NCI-H345 treated with DMSO at 0.1 percent for 48 hours (cell line): ENCODE measurements at regions not wholly inside any gene's neighbourhood (a gene's known extent, or its start where the extent isn't known, plus 50 kb on each side); places are given as distances from the start of the nearest gene placed in this dataset.
"Not testable (repeated sequence)": the region's sequence is repeated elsewhere in the genome, so short reads cannot be mapped to it uniquely, and the experiment has no call there.

Experiments used
- DNase-seq: peaks from one replicate; lab custom pipeline; 2025; ENCODE audit not compliant: unreplicated experiment; lab: John Stamatoyannopoulos, UW

DNA sequence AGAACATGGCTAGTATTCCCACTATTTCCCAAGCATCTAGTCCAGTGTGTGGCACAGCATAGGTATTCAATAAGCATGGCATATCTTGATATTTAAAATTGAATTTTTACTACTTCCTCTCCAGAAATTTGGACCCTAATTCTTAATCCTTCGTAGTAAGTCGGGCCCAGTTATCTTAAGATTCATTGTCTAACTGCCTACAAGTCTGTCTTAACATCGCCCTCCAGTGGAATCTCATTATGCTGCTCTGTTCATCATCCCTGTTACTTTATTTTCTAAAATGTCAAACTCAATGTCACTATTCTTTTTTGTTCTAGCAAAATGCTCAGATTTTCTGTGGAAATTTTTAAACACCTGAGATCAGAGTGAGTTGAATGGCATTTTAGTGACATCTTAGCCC is 606.2 kb downstream of the KLHL13 start:
- DNase-seq, result no peak

DNA sequence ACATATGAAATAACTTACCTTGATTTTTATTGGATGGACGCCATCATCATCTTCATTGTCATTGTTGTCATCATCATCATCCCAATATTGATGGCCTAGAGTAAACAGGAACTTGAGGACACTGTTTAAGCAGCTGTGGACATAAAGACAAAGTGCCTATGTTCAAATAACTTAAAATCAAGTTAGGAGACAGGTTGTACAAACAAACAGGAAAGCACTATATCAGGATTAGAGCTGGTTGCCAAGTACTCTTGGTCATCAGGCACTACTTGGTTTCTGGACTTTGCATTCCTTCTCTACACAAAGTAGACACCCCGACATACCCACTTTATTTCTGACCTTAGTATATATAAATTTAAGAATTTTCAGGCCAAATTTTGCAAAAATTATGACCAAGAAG is 608.6 kb downstream of the KLHL13 start:
- no peak for DNase-seq

DNA sequence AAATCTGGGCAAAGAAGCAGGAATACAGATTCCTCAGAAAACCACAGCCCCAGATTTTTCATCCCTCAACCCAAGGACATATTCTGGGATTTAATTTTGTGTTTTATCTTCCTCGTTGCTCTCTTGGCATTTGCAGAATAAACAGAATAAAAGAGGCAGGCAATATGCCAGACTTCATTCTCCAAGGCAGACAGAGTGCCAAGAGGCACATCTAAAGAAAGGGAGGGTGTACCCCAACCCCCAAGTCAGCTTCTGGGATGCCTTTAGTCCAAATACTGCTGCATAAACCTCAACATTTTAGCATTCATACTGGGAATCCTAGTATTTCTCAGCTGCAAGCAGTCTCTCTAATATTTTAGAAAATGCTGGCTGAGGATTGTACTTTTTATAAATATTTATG is 629.2 kb downstream of the KLHL13 start:
- no peak for DNase-seq

DNA sequence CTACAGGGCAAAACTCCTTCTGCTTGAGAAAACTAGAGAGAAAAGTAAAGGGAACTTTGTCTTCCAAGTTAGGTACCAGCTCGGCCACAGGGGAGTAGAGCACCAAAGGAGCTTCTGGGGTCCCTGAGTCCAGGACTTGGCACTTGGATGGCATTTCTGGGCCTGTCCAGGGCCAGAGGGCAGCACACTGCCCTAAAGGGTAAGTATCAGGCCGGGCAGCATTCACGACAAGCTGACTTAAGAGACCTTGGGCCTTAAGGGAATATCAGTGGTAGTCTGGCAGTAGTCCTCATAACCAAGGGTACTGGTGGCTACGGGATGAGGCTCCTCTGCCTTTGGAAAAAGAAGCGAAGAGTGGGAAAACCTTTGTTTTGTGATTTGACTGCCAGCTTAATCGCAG is 632.7 kb downstream of the KLHL13 start:
- no peak for DNase-seq

DNA sequence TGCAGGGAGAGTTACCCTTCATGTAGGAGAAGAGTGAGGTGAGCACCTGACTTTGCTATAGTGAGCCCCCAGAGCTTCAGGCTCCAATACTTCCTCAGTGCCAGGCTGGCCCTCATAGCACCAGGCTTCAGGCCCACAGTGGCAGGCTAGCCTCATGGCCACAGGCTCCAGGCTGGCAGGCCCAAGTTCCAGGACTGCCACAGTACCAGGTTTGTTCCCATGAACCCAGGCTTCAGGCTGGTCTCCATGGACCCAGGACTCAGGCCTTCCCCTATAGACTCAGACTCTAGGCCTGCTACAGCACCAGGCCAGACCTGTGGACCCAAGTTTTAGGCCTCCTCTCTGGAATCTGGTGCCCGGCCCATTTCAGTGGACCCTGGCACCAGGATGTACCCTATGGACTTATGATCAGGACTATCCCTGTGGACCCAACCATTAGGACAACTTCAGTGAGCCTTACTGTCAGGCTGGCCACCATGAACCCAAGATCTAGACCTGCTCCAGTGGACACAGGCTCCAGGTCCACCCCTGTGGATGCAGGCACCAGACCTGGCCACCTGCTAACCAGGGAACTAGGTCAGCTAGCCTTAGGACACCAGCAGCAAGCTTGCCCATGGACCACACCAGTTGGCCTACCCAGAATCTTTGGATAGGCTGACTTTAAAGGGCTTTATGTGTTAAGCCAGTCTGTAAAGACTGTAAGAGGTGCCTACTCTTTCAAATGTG is 658.2 kb downstream of the KLHL13 start:
- DNase-seq, result no peak

DNA sequence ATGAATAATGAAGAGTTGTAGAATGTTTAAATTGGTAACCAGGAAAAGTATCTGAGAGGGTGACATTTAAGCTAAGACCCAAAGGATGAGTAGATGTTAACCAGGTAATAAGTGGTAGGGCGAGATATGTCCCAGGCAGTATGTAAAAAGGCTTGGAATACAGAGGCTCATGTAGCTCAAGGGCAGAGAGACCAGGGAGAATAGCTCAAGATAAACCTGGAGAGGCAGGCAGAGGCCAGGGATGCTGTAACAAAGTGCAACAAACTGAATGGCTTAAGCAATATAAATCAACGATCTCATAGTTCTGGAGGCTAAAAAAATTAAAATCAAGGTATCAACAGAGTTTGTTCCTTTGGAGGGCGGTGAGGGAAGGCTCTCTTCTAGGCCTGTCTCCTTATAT is 660.8 kb downstream of the KLHL13 start:
- DNase-seq, result no peak

DNA sequence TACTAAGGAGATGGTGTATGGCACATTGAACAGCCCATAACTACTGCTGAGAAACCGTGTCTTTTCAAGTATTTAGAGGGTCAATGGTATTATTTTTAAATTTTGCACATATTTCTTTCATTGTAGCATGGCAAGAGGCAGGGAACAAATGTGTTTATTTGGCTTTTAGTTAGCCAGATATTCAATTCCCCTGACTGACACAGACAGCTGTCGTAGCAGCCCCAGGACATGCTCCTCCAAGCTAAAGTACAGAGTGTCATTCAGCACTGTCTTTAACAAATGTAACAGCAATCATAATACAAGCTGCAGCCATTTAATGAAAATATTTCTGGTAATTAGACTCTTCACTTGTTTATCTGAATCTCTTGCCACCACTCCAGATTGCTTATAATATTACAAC is 687.1 kb downstream of the KLHL13 start:
- DNase-seq, result no peak

DNA sequence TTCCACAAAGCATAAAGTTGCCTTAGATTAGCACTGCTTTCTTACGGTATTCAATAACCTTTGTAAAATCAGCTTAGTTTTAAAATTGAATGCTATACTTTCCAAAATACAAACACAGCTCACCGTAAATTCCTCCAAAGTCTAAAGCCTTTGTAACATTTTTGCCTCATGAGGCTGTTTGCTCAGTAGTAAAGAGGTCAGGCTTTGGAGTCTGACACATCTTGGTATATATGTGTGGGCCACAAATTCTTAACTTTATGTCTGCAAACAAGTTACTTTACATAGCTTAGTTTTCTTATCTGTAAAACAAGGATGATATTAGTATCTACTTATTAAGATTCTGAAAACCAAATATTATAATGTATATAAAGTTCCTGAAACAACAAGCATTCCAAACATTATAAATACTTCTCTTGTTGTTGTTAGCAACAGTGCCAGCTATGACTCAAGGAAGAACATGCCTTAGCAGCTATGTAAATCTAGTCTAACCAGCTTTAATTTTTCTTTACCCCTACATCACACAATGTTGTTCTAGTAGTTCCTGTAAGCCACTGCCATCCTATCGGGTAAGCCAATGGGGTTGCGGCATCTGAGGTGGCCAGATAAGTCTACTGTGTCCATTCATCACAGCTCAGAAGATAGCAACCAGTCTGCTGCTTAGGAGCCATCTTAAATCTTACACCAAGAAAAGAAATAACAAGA is 709.0 kb downstream of the KLHL13 start:
- no peak for DNase-seq

DNA sequence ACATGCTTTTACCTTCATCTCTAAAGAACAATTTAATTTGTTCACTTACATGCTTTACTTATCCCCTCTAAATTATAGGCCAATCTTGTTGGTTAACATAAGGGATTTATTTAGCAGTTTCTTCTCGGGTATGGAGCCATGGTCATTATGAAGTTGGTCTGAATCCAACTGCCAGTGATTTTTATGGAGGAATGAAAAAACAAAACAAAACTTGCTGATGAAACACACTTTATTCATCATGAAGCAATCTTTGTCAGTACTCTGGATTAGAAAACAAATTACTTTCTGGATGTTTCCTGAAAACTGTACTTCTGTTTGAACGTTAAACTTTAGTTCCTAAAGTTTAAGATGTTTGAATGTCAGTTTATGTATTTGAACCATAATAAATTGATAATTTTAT is 715.8 kb downstream of the KLHL13 start:
- no peak for DNase-seq

DNA sequence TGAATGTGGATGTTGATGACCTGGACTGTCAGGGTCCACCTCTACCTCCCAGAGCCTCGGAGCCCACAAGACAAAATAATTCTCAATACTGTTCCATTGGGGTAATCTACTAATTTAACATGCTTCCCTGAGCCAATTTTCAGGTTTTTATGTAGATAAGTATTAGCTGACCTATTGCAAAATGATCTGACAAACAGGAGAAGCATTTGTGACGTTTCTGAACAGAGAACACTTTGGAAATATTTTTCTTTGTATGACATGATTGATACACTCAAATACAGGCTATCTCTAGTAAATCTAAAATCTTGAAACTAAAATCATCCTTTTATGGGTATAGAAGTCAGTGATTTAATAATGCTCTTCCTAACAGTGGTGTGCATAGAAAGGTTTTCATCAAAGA is 716.6 kb downstream of the KLHL13 start:
- DNase-seq, result no peak

DNA sequence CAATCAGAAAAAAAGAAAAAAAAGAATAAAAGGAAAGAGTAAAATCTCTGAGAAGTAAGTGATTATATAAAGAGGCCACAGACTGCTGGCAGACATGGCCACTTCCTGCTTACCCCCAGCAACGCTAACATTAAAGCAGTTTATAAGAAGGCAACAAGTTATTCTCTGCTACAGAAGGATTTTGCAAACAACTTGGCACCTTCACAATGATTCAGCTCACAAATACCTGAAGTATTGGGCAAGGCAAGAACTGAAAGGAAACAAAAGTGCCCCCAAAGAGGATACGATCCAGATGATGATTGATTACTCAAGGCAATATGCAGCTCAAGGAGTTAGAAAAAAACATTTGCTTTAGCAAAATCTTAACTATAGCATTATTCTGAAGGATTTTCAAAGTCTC is 718.8 kb downstream of the KLHL13 start:
- no peak for DNase-seq

DNA sequence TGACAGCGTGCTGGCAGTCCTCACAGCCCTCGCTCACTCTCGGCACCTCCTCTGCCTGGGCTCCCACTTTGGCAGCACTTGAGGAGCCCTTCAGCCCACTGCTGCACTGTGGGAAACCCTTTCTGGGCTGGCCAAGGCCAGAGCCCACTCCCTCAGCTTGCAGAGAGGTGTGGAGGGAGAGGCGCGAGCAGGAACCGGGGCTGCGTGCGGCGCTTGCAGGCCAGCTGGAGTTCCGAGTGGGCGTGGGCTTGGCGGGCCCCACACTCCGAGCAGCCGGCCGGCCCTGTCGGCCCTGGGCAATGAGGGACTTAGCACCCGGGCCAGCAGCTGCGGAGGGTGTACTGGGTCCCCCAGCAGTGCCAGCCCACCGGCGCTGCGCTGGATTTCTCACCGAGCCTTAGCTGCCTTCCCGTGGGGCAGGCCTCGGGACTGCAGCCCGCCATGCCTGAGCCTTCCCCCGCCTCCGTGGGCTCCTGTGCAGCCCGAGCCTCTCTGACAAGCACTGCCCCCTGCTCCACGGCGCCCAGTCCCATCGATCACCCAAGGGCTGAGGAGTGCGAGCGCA is 722.0 kb downstream of the KLHL13 start:
- not testable (repeated sequence) for DNase-seq

DNA sequence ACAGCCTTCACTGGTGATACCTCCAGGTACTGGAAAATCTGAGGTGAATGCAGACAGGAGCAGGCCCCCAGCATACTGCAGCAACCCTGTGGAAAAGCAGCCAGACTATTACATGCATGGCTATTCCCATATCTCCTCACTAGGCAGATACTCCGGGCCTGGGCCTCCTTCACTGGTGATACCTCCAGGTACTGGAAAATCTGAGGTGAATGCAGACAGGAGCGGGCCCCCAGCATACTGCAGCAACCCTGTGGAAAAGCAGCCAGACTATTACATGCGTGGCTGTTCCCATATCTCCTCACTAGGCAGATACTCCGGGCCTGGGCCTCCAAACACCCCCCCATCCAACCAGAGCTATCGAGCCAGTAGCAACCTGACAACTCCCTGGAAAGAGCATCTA is 724.2 kb downstream of the KLHL13 start:
- DNase-seq, result not testable (repeated sequence)

DNA sequence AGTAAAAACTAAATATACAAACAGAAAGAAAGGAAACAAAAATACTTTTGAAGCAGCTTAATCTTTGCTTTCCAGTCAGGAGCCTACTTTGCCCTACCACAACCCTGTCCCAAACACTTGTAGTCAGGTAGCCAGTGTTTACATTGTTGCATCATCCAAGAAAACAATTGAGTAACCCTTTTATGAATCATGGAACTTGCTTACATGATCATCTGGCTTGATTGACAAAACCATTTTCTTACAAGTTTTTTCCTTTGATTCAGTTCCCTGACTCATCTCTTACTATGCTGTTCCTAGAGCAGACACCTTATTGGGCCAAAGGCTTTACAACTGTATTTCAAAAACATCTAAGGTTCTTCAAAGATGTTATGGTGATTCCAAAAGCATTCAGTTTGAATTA is 740.1 kb downstream of the KLHL13 start:
- DNase-seq, result no peak

DNA sequence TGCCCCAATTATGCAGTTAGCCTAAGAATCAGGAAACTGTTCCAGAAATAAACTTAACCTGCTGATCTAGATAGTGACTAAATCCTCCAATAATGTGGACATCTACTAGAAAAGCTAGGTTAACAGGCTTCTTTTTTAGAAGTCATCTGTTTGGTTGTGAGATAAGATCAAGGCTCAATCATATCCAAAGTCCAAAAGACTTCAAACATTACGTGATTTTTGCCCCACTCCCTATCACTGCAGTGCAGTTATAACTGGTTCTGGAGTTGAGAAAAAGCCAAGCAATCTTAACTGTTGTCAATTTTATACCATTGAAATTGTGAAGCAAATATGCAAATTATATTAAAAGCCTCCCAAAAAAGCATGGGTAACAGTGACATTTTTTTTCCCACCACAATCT is 781.4 kb downstream of the KLHL13 start:
- DNase-seq, result no peak

DNA sequence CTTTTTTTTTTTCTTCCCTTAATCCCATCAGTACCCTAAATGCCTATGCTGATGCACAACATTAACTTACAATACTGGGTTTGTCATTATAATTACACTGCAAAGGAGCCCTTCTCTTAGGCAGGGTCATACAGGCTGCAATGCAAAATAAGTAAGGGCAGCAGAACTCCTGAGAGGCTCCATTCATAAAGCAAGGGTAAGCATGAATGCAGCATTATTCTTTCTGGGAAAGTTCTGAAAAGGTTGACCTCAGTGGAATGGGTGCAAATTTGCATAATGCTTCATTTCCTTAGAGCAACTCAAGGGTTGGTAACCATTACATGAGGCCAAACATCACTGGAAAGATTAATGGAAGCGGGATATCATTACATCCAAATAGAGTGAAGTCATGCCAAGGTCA is 789.2 kb downstream of the KLHL13 start:
- DNase-seq, result no peak

DNA sequence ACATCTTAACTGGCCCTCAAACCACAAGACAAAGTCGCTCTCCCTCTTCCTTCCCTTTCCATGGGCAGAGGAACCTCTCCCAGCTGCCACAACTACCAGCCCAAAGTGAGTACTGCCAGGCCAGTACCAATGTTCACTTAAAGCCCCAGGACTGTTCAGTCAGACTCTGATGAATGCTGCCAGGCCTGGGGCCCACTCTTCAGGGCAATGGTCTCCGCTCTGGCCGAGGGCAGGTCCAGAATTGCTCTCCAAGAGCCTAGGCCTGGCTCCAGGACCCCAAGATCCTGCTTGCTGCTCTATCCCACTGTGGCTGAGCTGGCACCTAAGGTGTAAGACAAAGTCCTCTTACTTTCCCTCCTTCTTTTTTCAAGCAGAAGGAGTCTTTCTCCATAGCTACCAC is 790.9 kb downstream of the KLHL13 start:
- no peak for DNase-seq

DNA sequence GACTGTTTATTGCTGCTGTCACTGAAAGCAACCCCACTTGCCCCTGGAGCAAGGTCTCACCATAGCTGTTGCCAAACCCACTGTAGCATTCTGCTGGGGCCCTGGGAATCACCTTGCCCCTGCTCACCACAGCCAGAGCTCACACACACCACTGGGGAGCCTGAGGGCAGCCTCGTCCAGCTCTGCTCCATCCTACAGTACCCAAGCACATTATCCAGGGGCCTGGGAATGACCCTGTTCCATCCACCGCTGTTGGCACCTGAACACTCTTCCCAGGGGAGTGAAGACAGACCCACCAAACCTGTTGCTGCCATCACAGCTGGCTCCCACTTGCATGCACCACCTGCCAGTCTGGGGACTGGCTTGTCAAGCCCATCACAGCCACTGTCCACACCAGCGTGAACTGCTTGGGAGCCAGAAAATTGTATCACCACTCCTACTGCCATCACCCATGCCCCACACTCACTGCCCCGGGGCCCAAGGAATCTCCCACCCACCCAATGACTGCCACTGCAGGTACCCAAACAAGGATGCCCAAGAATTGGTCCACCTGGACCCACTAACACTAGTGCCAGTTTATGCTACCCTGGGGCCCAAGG is 811.3 kb downstream of the KLHL13 start:
- DNase-seq, result no peak

DNA sequence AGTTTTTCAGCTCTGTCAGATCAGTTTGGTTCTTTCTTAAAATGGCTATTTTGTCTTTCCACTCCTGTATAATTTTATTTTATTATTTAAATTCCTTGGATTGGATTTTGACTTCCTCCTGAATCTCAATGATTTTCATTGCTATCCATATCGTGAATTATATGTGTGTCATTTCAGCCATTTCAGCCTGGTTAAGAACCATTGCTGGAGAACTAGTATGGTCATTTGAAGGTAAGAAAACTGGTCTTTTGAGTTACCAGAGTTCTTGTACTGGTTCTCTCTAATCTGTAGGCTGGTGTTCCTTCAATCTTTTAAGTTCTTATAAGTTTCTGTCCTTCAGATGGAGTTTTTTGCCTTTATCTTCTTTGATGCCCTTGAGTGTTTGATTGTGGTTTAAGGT is 815.5 kb downstream of the KLHL13 start:
- no peak for DNase-seq

DNA sequence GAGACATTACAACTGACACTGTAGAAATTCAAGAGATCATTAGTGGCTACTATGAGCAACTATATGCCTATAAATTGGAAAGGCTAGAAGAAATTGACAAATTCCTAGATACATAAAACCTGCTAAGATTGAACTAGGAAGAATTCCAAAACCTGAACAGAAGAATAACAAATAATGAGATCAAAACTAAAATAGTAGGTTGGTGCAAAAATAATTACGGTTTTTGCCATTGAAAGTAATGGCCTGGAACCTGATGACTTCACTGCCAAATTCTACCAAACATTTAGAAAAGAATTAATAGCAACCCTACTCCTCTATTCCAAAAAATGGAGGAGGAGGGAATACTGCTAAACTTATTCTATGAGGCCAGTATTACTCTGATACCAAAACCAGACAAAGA is 824.9 kb downstream of the KLHL13 start:
- no peak for DNase-seq

DNA sequence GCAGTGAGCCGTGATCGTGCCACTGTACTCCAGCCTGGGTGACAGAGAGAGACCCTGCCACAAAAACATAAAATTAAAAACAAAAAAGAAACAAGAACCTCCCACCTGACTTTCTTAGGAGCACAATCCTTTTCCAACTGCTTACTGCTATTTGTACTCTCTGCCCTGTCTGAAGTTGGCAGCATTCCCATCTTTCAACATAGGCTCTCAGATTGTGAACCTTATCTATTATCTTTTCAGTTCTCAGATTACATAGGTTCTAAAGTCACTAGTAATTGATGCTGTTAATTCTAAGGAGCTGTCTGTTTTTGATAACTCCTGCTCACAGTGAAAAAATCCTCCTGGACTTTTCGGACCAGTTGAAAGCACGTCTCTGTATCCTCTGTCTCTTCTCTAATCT is 812.2 kb upstream of the CT83 start:
- DNase-seq, result peak; percentile 4
